ENCODE measurements at regions not wholly inside any gene's neighbourhood (a gene's known extent, or its start where the extent isn't known, plus 50 kb on each side); places are given as distances from the start of the nearest gene placed in this dataset.

DNA sequence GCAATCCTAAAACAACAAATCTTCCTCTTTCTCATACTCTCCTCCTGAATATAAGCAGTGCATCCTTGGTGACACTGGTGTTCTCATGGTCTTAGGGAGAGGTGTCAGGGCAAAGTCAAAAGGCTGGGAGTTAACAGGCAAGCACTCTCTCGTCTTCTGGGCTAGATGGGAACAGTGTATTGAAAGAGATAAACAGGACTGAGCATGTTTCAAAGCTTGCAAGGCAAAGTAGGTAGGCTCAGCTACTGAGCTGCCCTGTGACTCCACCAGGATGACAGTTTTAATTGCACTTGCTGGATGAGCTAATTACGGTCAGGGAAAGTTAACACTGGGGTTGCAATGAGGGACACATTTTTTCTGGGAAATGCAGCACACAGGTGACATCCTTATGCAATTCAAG lies 554.9 kb upstream of the NRP1 start:
- H3K9me3 ChIP-seq, result no peaks in the 10 kb centered on the region
- no peak overlapping the region for H3K4me3 ChIP-seq
- H3K27me3 ChIP-seq (ENCODE audit: low read depth), result no peaks in the 10 kb centered on the region
- H3K36me3 ChIP-seq, result no peaks in the 10 kb centered on the region
- no peak for TF ChIP-seq CTCF (IDR thresholded peaks at IDR 0.05)
- intact Hi-C loops (cut with DNase I), result no loop called here
- no peak overlapping the region for H3K27ac ChIP-seq
- H3K4me1 ChIP-seq, result no peaks in the 10 kb centered on the region
- DNase-seq (no peak), ATAC-seq (no peak)

- H3K9me3 ChIP-seq, result no peaks in the 10 kb centered on the region
- intact Hi-C loops (cut with DNase I), result no loop called here
- H3K4me3 ChIP-seq, result no peak overlapping the region
- H3K36me3 ChIP-seq, result no peaks in the 10 kb centered on the region
- DNase-seq, result no peak
- ATAC-seq, result no peak
- TF ChIP-seq CTCF (IDR thresholded peaks at IDR 0.05), result no peak
- no peaks in the 10 kb centered on the region for H3K27me3 ChIP-seq (ENCODE audit: low read depth)
- H3K27ac ChIP-seq, result no peak overlapping the region
- no peaks in the 10 kb centered on the region for H3K4me1 ChIP-seq
Observed at GRCh38 chr10:33887188-33887587, 552.7 kb upstream of the NRP1 start.

GRCh38 chr10:33886299-33886698 lies 551.8 kb upstream of the NRP1 start:
- no peak overlapping the region for H3K4me3 ChIP-seq
- H3K4me1 ChIP-seq, result no peaks in the 10 kb centered on the region
- no peaks in the 10 kb centered on the region for H3K36me3 ChIP-seq
- H3K27ac ChIP-seq, result no peak overlapping the region
- TF ChIP-seq CTCF (IDR thresholded peaks at IDR 0.05), result no peak
- ATAC-seq (no peak), DNase-seq (no peak)
- H3K9me3 ChIP-seq, result no peaks in the 10 kb centered on the region
- H3K27me3 ChIP-seq (ENCODE audit: low read depth), result no peaks in the 10 kb centered on the region
- intact Hi-C loops (cut with DNase I), result no loop called here

GRCh38 chr10:33884604-33885003 lies 550.1 kb upstream of the NRP1 start:
- no peak overlapping the region for H3K4me3 ChIP-seq
- intact Hi-C loops (cut with DNase I), result no loop called here
- no peaks in the 10 kb centered on the region for H3K27me3 ChIP-seq (ENCODE audit: low read depth)
- ATAC-seq (no peak), DNase-seq (no peak)
- no peaks in the 10 kb centered on the region for H3K4me1 ChIP-seq
- no peak overlapping the region for H3K27ac ChIP-seq
- no peaks in the 10 kb centered on the region for H3K36me3 ChIP-seq
- H3K9me3 ChIP-seq, result no peaks in the 10 kb centered on the region
- TF ChIP-seq CTCF (IDR thresholded peaks at IDR 0.05), result no peak

DNA sequence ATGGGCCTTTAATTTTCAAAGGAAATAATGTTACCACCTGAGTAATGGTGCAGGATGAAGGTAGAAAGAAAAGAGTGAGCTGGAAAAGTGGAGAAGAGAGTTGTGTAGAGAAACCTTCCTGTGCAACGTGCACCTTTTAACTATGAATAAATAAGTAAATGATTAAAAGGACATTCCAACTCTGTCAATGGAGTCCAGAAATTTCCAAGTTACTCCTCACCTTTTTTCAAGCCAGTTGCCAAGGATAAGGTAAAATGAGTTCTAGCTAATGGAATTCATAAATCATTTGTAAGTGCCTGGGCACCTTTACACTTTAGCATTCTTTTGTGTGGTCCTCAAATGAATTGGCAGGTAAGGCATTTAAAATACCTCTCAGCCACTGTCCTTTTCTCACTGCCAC lies 549.4 kb upstream of the NRP1 start:
- Histone ChIP-seq H3K36me3 (no peaks in the 10 kb centered on the region), H3K27me3 (ENCODE audit: low read depth) (no peaks in the 10 kb centered on the region), H3K9me3 (no peaks in the 10 kb centered on the region), H3K4me3 (no peak overlapping the region), H3K4me1 (no peaks in the 10 kb centered on the region), H3K27ac (no peak overlapping the region)
- ATAC-seq (no peak), DNase-seq (no peak)
- TF ChIP-seq CTCF (IDR thresholded peaks at IDR 0.05), result no peak
- intact Hi-C loops (cut with DNase I), result no loop called here

GRCh38 chr10:33882996-33883395 lies 548.5 kb upstream of the NRP1 start:
- Histone ChIP-seq H3K9me3 (no peaks in the 10 kb centered on the region), H3K27ac (no peak overlapping the region), H3K4me1 (no peaks in the 10 kb centered on the region), H3K36me3 (no peaks in the 10 kb centered on the region), H3K27me3 (ENCODE audit: low read depth) (no peaks in the 10 kb centered on the region), H3K4me3 (no peak overlapping the region)
- ATAC-seq, result no peak
- DNase-seq, result no peak
- no peak for TF ChIP-seq CTCF (IDR thresholded peaks at IDR 0.05)
- intact Hi-C loops (cut with DNase I), result no loop called here

Measured in lower lobe of right lung (tissue), 2 donors.